ENCODE measurements at regions not wholly inside any gene's neighbourhood (a gene's known extent, or its start where the extent isn't known, plus 50 kb on each side); places are given as distances from the start of the nearest gene placed in this dataset.

GRCh38 chr4:59127743-59128142 lies 2017.6 kb upstream of the IGFBP7 start:
- no peaks in the 10 kb centered on the region for H3K4me1 ChIP-seq (ENCODE audit: insufficient read depth, low read length, poor library complexity, severe bottlenecking)
- DNase-seq (ENCODE audit: low spot score) = no peak
- ChIA-PET CTCF (no interaction called here), POLR2A (ENCODE audit: low non-redundant PET) (no interaction called here)
- H3K4me3 ChIP-seq (ENCODE audit: low read depth, low read length, poor library complexity, severe bottlenecking) = no peak overlapping the region
- no peak for TF ChIP-seq CTCF (conservative IDR thresholded peaks at IDR 0.05; ENCODE audit: low read depth, low read length)
- no peak for TF ChIP-seq EZH2 (IDR thresholded peaks at IDR 0.05; ENCODE audit: borderline replicate concordance, low read depth, low read length, poor library complexity, severe bottlenecking)
- no TSS peak for BruUV-seq (replicated peaks)
- intact Hi-C loops (cut with micrococcal nuclease; ENCODE audit: unreplicated experiment) = no loop called here
- no peaks in the 10 kb centered on the region for H3K36me3 ChIP-seq (ENCODE audit: insufficient read depth, low read length, poor library complexity, severe bottlenecking)
- no peaks in the 10 kb centered on the region for H3K27me3 ChIP-seq (replicated peaks; ENCODE audit: insufficient read depth, low read depth, low read length, poor library complexity)
- no peaks in the 10 kb centered on the region for H3K9me3 ChIP-seq (ENCODE audit: low read depth, low read length, poor library complexity, severe bottlenecking)
- H3K27ac ChIP-seq (ENCODE audit: low read depth, low read length, poor library complexity, severe bottlenecking) = no peak overlapping the region

GRCh38 chr4:59135248-59135985 lies 2025.2 kb upstream of the IGFBP7 start:
- Histone ChIP-seq H3K36me3 (ENCODE audit: insufficient read depth, low read length, poor library complexity, severe bottlenecking) (no peaks in the 10 kb centered on the region), H3K4me1 (ENCODE audit: insufficient read depth, low read length, poor library complexity, severe bottlenecking) (no peaks in the 10 kb centered on the region), H3K27me3 (replicated peaks; ENCODE audit: insufficient read depth, low read depth, low read length, poor library complexity) (no peaks in the 10 kb centered on the region), H3K4me3 (ENCODE audit: low read depth, low read length, poor library complexity, severe bottlenecking) (no peak overlapping the region), H3K9me3 (ENCODE audit: low read depth, low read length, poor library complexity, severe bottlenecking) (no peaks in the 10 kb centered on the region), H3K27ac (ENCODE audit: low read depth, low read length, poor library complexity, severe bottlenecking) (no peak overlapping the region)
- intact Hi-C loops (cut with micrococcal nuclease; ENCODE audit: unreplicated experiment) = no loop called here
- ChIA-PET POLR2A (ENCODE audit: low non-redundant PET) (no interaction called here), CTCF (no interaction called here)
- no peak for DNase-seq (ENCODE audit: low spot score)
- TF ChIP-seq CTCF (conservative IDR thresholded peaks at IDR 0.05; ENCODE audit: low read depth, low read length) = no peak
- TF ChIP-seq EZH2 (IDR thresholded peaks at IDR 0.05; ENCODE audit: borderline replicate concordance, low read depth, low read length, poor library complexity, severe bottlenecking) = no peak
- no TSS peak for BruUV-seq (replicated peaks)

GRCh38 chr4:59161249-59161648 lies 2038.9 kb upstream of the ADGRL3 start:
- Histone ChIP-seq H3K27me3 (replicated peaks; ENCODE audit: insufficient read depth, low read depth, low read length, poor library complexity) (no peaks in the 10 kb centered on the region), H3K36me3 (ENCODE audit: insufficient read depth, low read length, poor library complexity, severe bottlenecking) (no peaks in the 10 kb centered on the region), H3K4me3 (ENCODE audit: low read depth, low read length, poor library complexity, severe bottlenecking) (no peak overlapping the region), H3K9me3 (ENCODE audit: low read depth, low read length, poor library complexity, severe bottlenecking) (no peaks in the 10 kb centered on the region), H3K4me1 (ENCODE audit: insufficient read depth, low read length, poor library complexity, severe bottlenecking) (no peaks in the 10 kb centered on the region), H3K27ac (ENCODE audit: low read depth, low read length, poor library complexity, severe bottlenecking) (no peak overlapping the region)
- no TSS peak for BruUV-seq (replicated peaks)
- TF ChIP-seq EZH2 (IDR thresholded peaks at IDR 0.05; ENCODE audit: borderline replicate concordance, low read depth, low read length, poor library complexity, severe bottlenecking) (no peak), CTCF (conservative IDR thresholded peaks at IDR 0.05; ENCODE audit: low read depth, low read length) (no peak)
- ChIA-PET POLR2A (ENCODE audit: low non-redundant PET) (no interaction called here), CTCF (no interaction called here)
- intact Hi-C loops (cut with micrococcal nuclease; ENCODE audit: unreplicated experiment) = no loop called here
- no peak for DNase-seq (ENCODE audit: low spot score)
